ENCODE measurements at regions not wholly inside any gene's neighbourhood (a gene's known extent, or its start where the extent isn't known, plus 50 kb on each side); places are given as distances from the start of the nearest gene placed in this dataset.

GRCh38 chr4:94156826-94157225 lies 50.8 kb upstream of the SMARCAD1 start:
- Histone ChIP-seq H4K20me1 (ENCODE audit: insufficient read depth, low read length) (no peaks in the 10 kb centered on the region), H3K79me2 (ENCODE audit: insufficient read depth, low read length) (no peaks in the 10 kb centered on the region), H3K27ac (ENCODE audit: extremely low read length, insufficient read depth, low read length) (no peak overlapping the region), H2AFZ (ENCODE audit: low read length) (no peak overlapping the region), H3K4me1 (ENCODE audit: insufficient read depth, low read length) (no peaks in the 10 kb centered on the region), H3K9ac (ENCODE audit: insufficient read depth, low read depth, low read length) (no peak overlapping the region), H3K27me3 (ENCODE audit: control insufficient read depth in 1 of 2, insufficient read depth in 2 of 2, low read length in 2 of 2) (no peaks in the 10 kb centered on the region), H3K9me3 (ENCODE audit: low read length) (no peaks in the 10 kb centered on the region), H3K4me3 (replicated peaks in 1 of 3; ENCODE audit: insufficient read depth in 1 of 3, low read depth in 2 of 3, low read length in 3 of 3) (no peak overlapping the region), H3K36me3 (replicated peaks in 1 of 2; ENCODE audit: control insufficient read depth in 1 of 2, insufficient read depth in 2 of 2, low read length in 2 of 2) (no peaks in the 10 kb centered on the region), H3K4me2 (ENCODE audit: low read depth, low read length) (no peak overlapping the region)
- in situ Hi-C loops (cut with HindIII; ENCODE audit: extremely low pct_ligation_motif_present, low pct_unique_long_range_greater_than_20kb) = no loop called here
- 29% methylated on average over 4 of the region's 5 CpGs for WGBS (ENCODE audit: low lambda C conversion rate)
- no peak for ATAC-seq
- no peak for FAIRE-seq
- ChIA-PET POLR2A (no interaction called here), CTCF (ENCODE audit: low intra/inter-chr PET ratio, low total read pairs) (no interaction called here)
- intact Hi-C loops (cut with micrococcal nuclease; ENCODE audit: unreplicated experiment) = no loop called here
- no peak for DNase-seq (ENCODE audit: low spot score)
- BruUV-seq (replicated peaks) = no TSS peak
- TF ChIP-seq FOXO4 (CRISPR knock-in tag; conservative IDR thresholded peaks at IDR 0.05) (no peak), ZNF574 (CRISPR knock-in tag; IDR thresholded peaks at IDR 0.05) (no peak), SMARCC2 (IDR thresholded peaks at IDR 0.05) (no peak), ZNF800 (CRISPR knock-in tag; IDR thresholded peaks at IDR 0.05) (no peak), ZNF296 (CRISPR knock-in tag; conservative IDR thresholded peaks at IDR 0.05) (no peak), ZNF772 (CRISPR knock-in tag; IDR thresholded peaks at IDR 0.05) (no peak), ZBTB26 (CRISPR knock-in tag; IDR thresholded peaks at IDR 0.05; ENCODE audit: borderline replicate concordance) (no peak), MAZ (IDR thresholded peaks at IDR 0.05; ENCODE audit: borderline replicate concordance, low read depth, low read length) (no peak), MAZ (CRISPR knock-in tag; IDR thresholded peaks at IDR 0.05; ENCODE audit: low read depth) (no peak), SOX13 (IDR thresholded peaks at IDR 0.05) (no peak), SOX13 (CRISPR knock-in tag; conservative IDR thresholded peaks at IDR 0.05 in 1 of 2, IDR thresholded peaks at IDR 0.05 in 1 of 2) (no peak), GTF3A (CRISPR knock-in tag; conservative IDR thresholded peaks at IDR 0.05) (no peak), PTBP1 (IDR thresholded peaks at IDR 0.05; ENCODE audit: low read depth, low read length, poor library complexity, severe bottlenecking) (no peak)

Measured in HepG2 (cell line).